GM13976 (cell line): ENCODE measurements at regions not wholly inside any gene's neighbourhood (a gene's known extent, or its start where the extent isn't known, plus 50 kb on each side); places are given as distances from the start of the nearest gene placed in this dataset.

Experiments used
- DNase-seq: peaks from one replicate; pipeline ENCODE4 v3.0.0; 2012; ENCODE audit warnings: low spot score
- CTCF ChIP-seq: IDR thresholded peaks from 2 replicates; pipeline ENCODE4 v1.5.1; 2012; ENCODE audit warnings: borderline replicate concordance, mild to moderate bottlenecking; ENCODE audit not compliant: insufficient read depth; ENCODE audit errors: extremely low read depth, missing control alignments, control extremely low read depth
- in situ Hi-C: fragments of 300-500 bp; cut with MboI; formaldehyde crosslinking; loops from one replicate; pipeline ENCODE4 v1.12.0; 2022; ENCODE audit warnings: low sequenced_read_pairs, mixed read lengths, inconsistent platforms; ENCODE audit not compliant: unreplicated experiment

DNA sequence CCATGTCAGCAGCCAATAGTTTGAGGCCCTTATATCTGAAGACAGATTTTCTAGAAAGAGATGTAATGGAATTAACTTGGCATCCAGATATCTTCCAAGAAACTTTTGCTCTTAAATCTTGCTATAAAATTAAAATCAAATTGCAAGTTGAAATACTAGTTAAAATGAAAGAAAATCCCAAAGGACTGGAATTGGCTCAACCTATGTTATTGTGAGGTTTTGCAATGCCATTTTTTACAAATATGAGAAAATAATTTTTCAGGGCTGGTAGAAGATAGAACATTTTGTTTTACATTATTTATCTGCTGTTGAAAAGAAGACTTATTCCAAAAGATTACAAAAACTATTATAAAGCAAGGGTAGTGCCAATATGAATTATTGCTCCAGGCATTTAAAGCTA lies 92.2 kb upstream of the AGTR1 start:
- no peak for DNase-seq
- in situ Hi-C loops: no loop called here
- TF ChIP-seq CTCF: no peak

GRCh38 chr3:148606979-148607378 lies 90.7 kb upstream of the AGTR1 start:
- in situ Hi-C loops: no loop called here
- DNase-seq: no peak
- TF ChIP-seq CTCF: no peak

GRCh38 chr3:148607491-148607890 lies 90.2 kb upstream of the AGTR1 start:
- TF ChIP-seq CTCF: no peak
- DNase-seq: no peak
- in situ Hi-C loops: no loop called here

- no peak for TF ChIP-seq CTCF
- DNase-seq: no peak
- in situ Hi-C loops: no loop called here
These were observed 85.4 kb upstream of the AGTR1 start for GRCh38 chr3:148612278-148612677.

- TF ChIP-seq CTCF: no peak
- in situ Hi-C loops: no loop called here
- DNase-seq: no peak
These were observed 82.3 kb upstream of the AGTR1 start for GRCh38 chr3:148615382-148615781.

DNA sequence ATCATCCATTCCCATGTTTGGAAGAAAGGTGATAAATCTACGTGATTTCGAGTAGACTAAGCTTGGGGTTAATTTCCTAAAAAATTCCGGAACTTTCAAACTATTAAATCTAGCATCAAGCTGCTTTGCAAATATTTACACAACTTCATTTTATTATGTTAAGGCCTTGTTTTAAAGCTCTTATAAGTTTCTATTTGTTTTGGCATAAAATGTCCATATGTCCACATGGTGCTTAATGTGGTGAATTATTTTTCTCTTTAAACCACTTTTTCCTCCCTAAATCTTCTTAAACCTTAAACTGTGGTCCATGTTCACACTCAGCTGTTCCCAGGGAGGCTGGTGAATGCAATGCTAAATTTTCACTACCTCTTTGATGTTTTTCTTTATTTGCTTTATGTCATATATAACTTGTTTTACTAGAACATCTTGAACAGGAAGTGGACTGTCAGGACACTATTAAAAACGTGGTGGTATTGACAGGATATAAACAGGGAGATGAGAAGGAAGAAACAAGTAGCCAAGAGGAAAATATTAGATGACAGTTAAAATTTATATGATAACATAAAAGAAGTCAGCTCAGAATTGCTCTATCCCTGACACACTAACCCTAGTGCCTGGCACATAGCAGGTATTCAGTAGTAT lies 72.5 kb upstream of the AGTR1 start:
- in situ Hi-C loops: no loop called here
- TF ChIP-seq CTCF: no peak
- no peak for DNase-seq
